H54 (cell line): ENCODE measurements at regions not wholly inside any gene's neighbourhood (a gene's known extent, or its start where the extent isn't known, plus 50 kb on each side); places are given as distances from the start of the nearest gene placed in this dataset.

Experiments
- DNase-seq: peaks from one replicate; pipeline ENCODE4 v3.0.0; 2011; ENCODE audit warnings: low spot score, mixed read lengths; ENCODE audit not compliant: insufficient read length
- FAIRE-seq: peaks from 3 replicates; lab custom pipeline; 2011; peaks lifted over from hg19 to GRCh38; lab: Jason Lieb, UNC
- POLR2A ChIP-seq: IDR thresholded peaks from 2 replicates; pipeline ENCODE4 v1.6.1; 2011; ENCODE audit warnings: low read depth, mild to moderate bottlenecking, low read length

GRCh38 chr4:95714571-95714970 lies 125.3 kb upstream of the PDHA2 start:
- DNase-seq (no peak), FAIRE-seq (no peak)
- TF ChIP-seq POLR2A, result no peak

GRCh38 chr4:95705323-95705722 lies 134.6 kb upstream of the PDHA2 start:
- DNase-seq (no peak), FAIRE-seq (no peak)
- TF ChIP-seq POLR2A, result no peak

GRCh38 chr4:95701500-95702170 lies 138.3 kb upstream of the PDHA2 start:
- no peak for TF ChIP-seq POLR2A
- no peak for DNase-seq
- FAIRE-seq, result no peak

GRCh38 chr4:95694411-95694810 lies 145.5 kb upstream of the PDHA2 start:
- FAIRE-seq (no peak), DNase-seq (no peak)
- TF ChIP-seq POLR2A, result no peak

- no peak for FAIRE-seq
- TF ChIP-seq POLR2A, result no peak
- no peak for DNase-seq
Measured at GRCh38 chr4:95693594-95693993, 144.8 kb upstream of the UNC5C start.

GRCh38 chr4:95676190-95676589 lies 127.4 kb upstream of the UNC5C start:
- TF ChIP-seq POLR2A, result no peak
- DNase-seq (no peak), FAIRE-seq (no peak)

- FAIRE-seq (no peak), DNase-seq (no peak)
- no peak for TF ChIP-seq POLR2A
Measured at GRCh38 chr4:95675623-95676022, 126.8 kb upstream of the UNC5C start.

GRCh38 chr4:95674521-95674981 lies 125.8 kb upstream of the UNC5C start:
- TF ChIP-seq POLR2A, result no peak
- DNase-seq (no peak), FAIRE-seq (no peak)

- DNase-seq, result no peak
- no peak for FAIRE-seq
Measured at GRCh38 chr4:95672811-95673210, 124.0 kb upstream of the UNC5C start.

GRCh38 chr4:95660719-95661118 lies 111.9 kb upstream of the UNC5C start:
- no peak for TF ChIP-seq POLR2A
- FAIRE-seq, result no peak
- DNase-seq, result no peak

More at GRCh38 chr4:95672811-95673210, 124.0 kb upstream of the UNC5C start:
- no peak for TF ChIP-seq POLR2A

- no peak for TF ChIP-seq POLR2A
- DNase-seq (no peak), FAIRE-seq (no peak)
Measured at GRCh38 chr4:95651891-95652290, 103.1 kb upstream of the UNC5C start.

GRCh38 chr4:95644417-95644816 lies 95.6 kb upstream of the UNC5C start:
- no peak for TF ChIP-seq POLR2A
- DNase-seq (no peak), FAIRE-seq (no peak)

GRCh38 chr4:95643627-95644026 lies 94.9 kb upstream of the UNC5C start:
- FAIRE-seq (no peak), DNase-seq (no peak)
- no peak for TF ChIP-seq POLR2A

- FAIRE-seq (no peak), DNase-seq (no peak)
- no peak for TF ChIP-seq POLR2A
Measured at GRCh38 chr4:95641571-95641970, 92.8 kb upstream of the UNC5C start.

GRCh38 chr4:95640311-95640710 lies 91.5 kb upstream of the UNC5C start:
- no peak for TF ChIP-seq POLR2A
- DNase-seq (no peak), FAIRE-seq (no peak)
